22Rv1 (cell line): ENCODE measurements at regions not wholly inside any gene's neighbourhood (a gene's known extent, or its start where the extent isn't known, plus 50 kb on each side); places are given as distances from the start of the nearest gene placed in this dataset.
"Not testable (repeated sequence)": the region's sequence is repeated elsewhere in the genome, so short reads cannot be mapped to it uniquely, and the experiment has no call there.

ENCODE experiments used
- H3K27ac ChIP-seq: fragments of 450-650 bp; 2 replicates; pipeline ENCODE4 v1.5.1; 2017
- CTCF ChIP-seq: fragments of 450-650 bp; IDR thresholded peaks from 2 replicates; pipeline ENCODE4 v1.5.1; 2017; ENCODE audit warnings: mild to moderate bottlenecking
- ZFX ChIP-seq: fragments of 450-650 bp; IDR thresholded peaks from 2 replicates; pipeline ENCODE4 v1.6.1; 2017; ENCODE audit warnings: antibody characterized with exemption, borderline replicate concordance

- TF ChIP-seq ZFX (no peak), CTCF (no peak)
- H3K27ac ChIP-seq: no peak overlapping the region
Observed at GRCh38 chr3:137582484-137582883, 181.6 kb upstream of the SOX14 start.

DNA sequence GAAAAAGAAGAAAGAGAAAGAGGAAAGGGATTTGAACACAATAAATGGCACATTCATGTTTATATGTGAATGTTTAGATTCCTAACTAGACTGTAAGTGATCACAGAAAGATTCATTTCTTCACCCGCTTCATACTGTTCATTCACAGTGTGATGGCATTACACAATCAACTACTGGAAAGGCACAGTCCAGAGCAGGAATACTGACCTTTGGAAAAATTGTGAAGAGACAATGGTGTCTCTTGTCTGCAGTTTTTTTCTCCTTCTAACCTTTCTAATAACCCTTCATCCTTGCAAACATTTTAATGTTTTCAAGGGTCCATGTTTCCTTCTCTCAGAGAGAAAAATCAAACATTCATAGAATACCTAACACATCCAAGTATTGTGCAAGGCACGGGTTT, 180.9 kb upstream of the SOX14 start:
- H3K27ac ChIP-seq: no peak overlapping the region
- TF ChIP-seq ZFX: no peak
- TF ChIP-seq CTCF: no peak

- no peak overlapping the region for H3K27ac ChIP-seq
- TF ChIP-seq CTCF (no peak), ZFX (no peak)
Observed at GRCh38 chr3:137588871-137589270, 175.2 kb upstream of the SOX14 start.

DNA sequence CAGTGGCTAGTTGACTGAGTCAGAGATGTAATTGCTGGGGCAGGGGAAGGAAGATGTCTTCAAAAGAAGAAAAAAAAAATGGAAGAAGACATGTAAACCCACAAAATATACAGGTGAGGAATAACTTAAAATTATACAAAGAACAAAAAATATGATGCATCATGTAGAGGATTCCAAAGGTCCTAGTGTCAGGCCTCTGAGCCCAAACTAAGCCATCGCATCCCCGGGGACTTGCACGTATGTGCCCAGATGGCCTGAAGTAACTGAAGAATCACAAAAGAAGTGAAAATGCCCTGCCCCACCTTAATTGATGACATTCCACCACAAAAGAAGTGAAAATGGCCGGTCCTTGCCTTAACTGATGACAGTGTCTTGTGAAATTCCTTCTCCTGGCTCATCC, 168.7 kb upstream of the SOX14 start:
- H3K27ac ChIP-seq: not testable (repeated sequence)

DNA sequence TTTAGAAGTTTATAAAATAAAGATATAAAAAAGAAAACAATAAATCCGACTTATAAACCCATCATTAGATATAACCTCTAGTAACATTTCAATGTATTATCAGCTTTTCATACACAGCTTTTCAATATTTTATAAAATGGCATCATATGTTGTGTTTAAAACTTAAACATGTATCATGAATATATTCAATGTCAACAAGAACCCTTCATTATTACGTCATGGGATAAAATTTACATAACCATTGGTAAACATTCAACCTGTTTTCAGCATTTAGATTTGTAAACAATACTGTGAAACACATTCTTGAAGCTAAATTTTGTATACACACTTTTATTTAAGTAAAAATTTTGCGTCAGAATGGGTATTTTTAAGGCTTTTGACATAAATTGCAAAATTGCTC, 153.4 kb upstream of the SOX14 start:
- TF ChIP-seq CTCF (no peak), ZFX (no peak)
- no peak overlapping the region for H3K27ac ChIP-seq

DNA sequence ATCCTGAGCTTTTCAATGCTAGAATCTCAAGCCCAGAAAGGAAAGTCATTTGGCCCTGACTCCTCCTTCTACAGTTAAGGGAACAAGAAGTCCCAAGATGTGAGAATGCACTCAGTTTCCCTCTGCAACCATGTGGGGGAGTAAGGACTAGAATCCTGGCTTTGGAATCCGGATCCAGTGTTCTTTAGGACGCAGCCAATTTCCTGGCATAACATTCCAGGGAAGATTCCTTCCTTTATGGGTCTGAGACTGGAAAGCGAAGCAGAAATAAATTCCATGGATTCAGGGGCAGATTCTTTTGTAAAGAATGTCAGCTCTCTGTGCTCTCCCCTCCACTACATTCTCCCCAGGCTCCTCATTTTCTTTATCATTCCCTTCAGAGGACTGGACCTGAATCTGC, 151.8 kb upstream of the SOX14 start:
- TF ChIP-seq CTCF (no peak), ZFX (no peak)
- H3K27ac ChIP-seq: no peak overlapping the region

GRCh38 chr3:137615659-137616418, 148.3 kb upstream of the SOX14 start:
- no peak overlapping the region for H3K27ac ChIP-seq

More at GRCh38 chr3:137615659-137616418, 148.3 kb upstream of the SOX14 start:
- no peak for TF ChIP-seq CTCF
- TF ChIP-seq ZFX: no peak
